AG10803 (cell line): ENCODE measurements at regions not wholly inside any gene's neighbourhood (a gene's known extent, or its start where the extent isn't known, plus 50 kb on each side); places are given as distances from the start of the nearest gene placed in this dataset.
A peak's percentile ranks its signal among the peaks of the same experiment; 100 is the strongest.
"Not testable (repeated sequence)": the region's sequence is repeated elsewhere in the genome, so short reads cannot be mapped to it uniquely, and the experiment has no call there.

Experiments used
- DNase-seq: peaks from one replicate; pipeline ENCODE4 v3.0.0; 2010; ENCODE audit warnings: low read depth
- H3K4me3 ChIP-seq: 2 replicates; pipeline ENCODE4 v1.5.1; 2011; ENCODE audit warnings: mild to moderate bottlenecking, low read length, control low read depth
- CTCF ChIP-seq: conservative IDR thresholded peaks from 2 replicates; pipeline ENCODE4 v1.5.1; 2011; ENCODE audit warnings: mild to moderate bottlenecking, low read length, control low read depth, inconsistent platforms

DNA sequence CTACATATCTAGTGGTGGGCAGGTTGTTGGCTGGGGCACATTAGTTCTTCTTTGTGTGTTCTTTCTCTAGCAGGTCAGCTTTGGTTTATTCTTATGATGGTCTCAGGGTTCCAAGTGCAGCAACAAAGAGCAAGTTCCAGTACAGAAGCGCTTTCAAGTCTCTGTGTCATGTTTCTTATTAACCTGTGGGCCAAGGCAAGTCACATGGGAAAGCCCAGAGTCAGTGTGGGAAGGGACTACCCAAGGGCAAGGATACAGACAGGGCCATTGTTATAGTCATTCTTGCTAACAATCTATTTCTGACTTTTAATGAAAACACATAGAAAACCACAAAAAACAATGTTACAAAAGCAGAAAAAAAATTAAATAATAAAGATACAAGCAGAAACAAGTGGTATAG, 754.6 kb downstream of the TBC1D22A start:
- no peak overlapping the region for H3K4me3 ChIP-seq
- TF ChIP-seq CTCF, result no peak
- DNase-seq, result no peak

GRCh38 chr22:47515384-47516125, 753.1 kb downstream of the TBC1D22A start:
- H3K4me3 ChIP-seq, result no peak overlapping the region
- TF ChIP-seq CTCF, result peak; percentile 36
- DNase-seq, result peak; percentile 7

DNA sequence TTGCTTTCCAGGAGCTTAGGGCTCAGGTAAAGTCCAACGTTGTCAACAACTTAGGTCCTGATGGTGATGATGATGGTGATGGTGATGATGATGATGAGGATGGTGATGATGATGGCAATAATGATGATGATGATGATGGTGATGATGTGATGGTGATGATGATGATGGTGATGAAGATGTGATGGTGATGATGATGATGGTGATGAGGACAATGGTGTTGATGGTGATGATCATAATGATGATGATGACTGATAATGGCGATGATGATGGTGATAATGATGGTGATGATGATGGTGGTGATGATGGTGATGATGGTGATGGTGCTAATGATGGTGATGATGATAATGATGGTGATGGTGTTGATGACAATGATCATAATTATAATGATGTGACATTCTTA, 750.2 kb downstream of the TBC1D22A start:
- no peak for DNase-seq
- TF ChIP-seq CTCF, result no peak
- no peak overlapping the region for H3K4me3 ChIP-seq

- no peak for DNase-seq
- no peak for TF ChIP-seq CTCF
- no peak overlapping the region for H3K4me3 ChIP-seq
Measured at GRCh38 chr22:47504962-47505361, 742.5 kb downstream of the TBC1D22A start.

DNA sequence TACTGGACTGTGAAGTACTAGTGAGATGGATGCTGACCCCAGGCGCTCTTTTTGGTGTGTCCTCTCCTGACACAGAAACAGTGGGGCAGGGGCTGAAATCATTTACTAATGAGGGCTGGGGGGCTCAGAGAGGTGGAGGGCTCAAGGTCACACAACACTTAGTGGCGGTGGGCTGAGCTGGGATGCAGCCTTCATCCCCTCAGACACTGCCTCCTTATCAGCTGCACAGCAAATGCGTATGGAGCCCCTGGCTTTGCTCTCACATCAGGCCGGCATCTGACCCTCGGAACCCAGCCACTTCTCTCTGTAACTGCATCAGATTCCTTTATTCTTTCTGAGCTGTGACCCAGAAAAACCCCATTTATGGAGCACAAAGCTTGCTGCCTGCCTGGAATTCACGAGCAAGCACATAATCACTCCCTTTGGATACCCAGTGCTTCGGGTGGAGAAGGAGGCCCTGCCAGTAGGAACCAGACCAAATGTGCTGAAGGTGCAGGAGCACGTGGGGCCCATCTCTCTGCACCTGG, 736.6 kb downstream of the TBC1D22A start:
- no peak overlapping the region for H3K4me3 ChIP-seq
- DNase-seq, result no peak
- no peak for TF ChIP-seq CTCF

DNA sequence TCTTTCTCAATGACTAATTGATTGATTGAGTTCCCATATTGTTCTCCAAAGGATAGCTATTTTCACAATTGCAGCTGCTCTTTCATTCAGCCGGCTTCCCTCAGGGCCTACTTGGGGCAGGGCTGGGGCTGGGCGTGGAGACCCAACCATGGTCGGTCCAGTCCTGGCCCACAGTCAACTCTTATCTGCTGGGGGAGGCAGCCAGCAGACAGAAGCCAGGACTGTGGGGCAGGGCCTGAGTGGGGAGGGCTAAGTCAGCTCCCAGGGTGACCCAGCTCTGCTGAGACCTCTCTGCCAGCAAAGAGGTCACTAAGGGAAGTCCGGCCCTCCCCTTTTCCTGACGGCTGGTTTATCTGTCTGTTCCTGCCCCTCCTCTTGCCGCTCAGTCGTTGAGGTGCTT, 735.2 kb downstream of the TBC1D22A start:
- no peak for TF ChIP-seq CTCF
- no peak for DNase-seq
- no peak overlapping the region for H3K4me3 ChIP-seq

DNA sequence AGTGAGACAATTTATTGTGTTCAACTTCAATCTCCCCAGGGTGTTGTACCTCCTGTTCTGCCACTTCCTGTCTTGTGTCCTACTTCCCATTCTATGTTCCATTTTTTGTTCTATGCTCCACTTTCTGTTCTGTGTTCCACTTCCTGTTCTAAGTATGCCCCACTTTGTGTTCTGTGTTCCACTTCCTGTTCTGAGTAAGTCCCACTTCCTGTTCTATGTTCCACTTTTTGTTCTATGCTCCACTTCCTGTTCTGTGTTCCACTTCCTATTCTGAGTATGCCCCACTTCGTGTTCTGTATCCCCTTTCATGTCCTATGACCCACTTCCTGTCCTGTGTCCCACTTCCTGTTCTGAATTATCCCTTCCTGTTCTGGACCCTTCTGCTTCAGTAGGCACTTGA, 732.7 kb downstream of the TBC1D22A start:
- no peak for DNase-seq
- H3K4me3 ChIP-seq, result no peak overlapping the region
- TF ChIP-seq CTCF, result no peak

GRCh38 chr22:47488131-47488530, 725.7 kb downstream of the TBC1D22A start:
- not testable (repeated sequence) for DNase-seq, H3K4me3 ChIP-seq
